ENCODE measurements at regions not wholly inside any gene's neighbourhood (a gene's known extent, or its start where the extent isn't known, plus 50 kb on each side); places are given as distances from the start of the nearest gene placed in this dataset.

DNA sequence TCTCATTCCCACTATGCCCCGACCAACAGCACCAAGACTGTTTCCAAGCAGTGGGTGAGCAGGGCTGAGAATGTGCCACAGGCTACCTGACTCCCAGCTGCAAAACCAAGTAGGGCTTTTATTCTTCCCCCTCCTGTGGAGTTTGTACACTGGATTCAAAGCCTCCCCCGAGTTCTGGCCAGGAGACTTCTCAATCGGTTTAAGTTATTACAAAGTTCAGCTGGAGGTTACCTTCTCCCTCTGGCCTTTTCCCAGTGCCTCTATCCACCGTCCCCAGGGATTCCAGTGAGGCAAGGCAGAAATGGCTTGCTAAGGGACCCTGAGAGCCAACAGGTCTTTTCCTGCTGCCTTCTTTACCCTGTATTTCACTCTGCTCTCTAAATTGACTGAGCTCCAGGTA, 217.0 kb downstream of the ADGRG6 start:
- DNase-seq (ENCODE audit: extremely low spot score, unreplicated experiment) = no peak
- peaks cover 46% of the 10 kb centered on the region for H3K27me3 Mint-ChIP-seq (ENCODE audit: unreplicated experiment)
- H3K4me3 Mint-ChIP-seq (ENCODE audit: unreplicated experiment) = no peak overlapping the region
- H3K9me3 Mint-ChIP-seq (ENCODE audit: unreplicated experiment) = peaks cover 14% of the 10 kb centered on the region
- H3K4me1 Mint-ChIP-seq (ENCODE audit: unreplicated experiment) = no peaks in the 10 kb centered on the region
- TF ChIP-seq, protein P1, sequence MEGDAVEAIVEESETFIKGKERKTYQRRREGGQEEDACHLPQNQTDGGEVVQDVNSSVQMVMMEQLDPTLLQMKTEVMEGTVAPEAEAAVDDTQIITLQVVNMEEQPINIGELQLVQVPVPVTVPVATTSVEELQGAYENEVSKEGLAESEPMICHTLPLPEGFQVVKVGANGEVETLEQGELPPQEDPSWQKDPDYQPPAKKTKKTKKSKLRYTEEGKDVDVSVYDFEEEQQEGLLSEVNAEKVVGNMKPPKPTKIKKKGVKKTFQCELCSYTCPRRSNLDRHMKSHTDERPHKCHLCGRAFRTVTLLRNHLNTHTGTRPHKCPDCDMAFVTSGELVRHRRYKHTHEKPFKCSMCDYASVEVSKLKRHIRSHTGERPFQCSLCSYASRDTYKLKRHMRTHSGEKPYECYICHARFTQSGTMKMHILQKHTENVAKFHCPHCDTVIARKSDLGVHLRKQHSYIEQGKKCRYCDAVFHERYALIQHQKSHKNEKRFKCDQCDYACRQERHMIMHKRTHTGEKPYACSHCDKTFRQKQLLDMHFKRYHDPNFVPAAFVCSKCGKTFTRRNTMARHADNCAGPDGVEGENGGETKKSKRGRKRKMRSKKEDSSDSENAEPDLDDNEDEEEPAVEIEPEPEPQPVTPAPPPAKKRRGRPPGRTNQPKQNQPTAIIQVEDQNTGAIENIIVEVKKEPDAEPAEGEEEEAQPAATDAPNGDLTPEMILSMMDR (IDR thresholded peaks at IDR 0.05) = no peak
- H3K36me3 Mint-ChIP-seq (ENCODE audit: unreplicated experiment) = no peaks in the 10 kb centered on the region
- H3K27ac Mint-ChIP-seq (ENCODE audit: unreplicated experiment) = no peak overlapping the region

DNA sequence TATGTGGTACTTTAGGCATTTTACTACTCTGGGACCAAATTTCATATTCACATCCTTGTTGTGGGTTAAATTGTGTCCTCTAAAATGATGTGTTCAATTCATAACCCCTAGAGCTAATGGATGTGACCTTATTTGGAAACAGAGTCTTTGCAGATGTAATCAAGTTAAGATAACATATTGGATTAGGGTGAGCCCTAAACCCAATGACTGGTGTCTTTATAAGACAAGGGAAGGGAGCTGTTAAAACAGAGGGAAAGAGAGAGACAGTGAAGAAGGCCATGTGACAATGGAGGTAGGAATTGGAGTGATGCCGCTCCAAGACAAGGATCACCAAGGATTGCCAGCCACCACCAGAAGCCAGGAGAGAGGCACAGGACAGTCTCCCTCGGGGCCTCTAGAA, 220.0 kb downstream of the ADGRG6 start:
- peaks cover 31% of the 10 kb centered on the region for H3K27me3 Mint-ChIP-seq (ENCODE audit: unreplicated experiment)
- no peaks in the 10 kb centered on the region for H3K36me3 Mint-ChIP-seq (ENCODE audit: unreplicated experiment)

DNA sequence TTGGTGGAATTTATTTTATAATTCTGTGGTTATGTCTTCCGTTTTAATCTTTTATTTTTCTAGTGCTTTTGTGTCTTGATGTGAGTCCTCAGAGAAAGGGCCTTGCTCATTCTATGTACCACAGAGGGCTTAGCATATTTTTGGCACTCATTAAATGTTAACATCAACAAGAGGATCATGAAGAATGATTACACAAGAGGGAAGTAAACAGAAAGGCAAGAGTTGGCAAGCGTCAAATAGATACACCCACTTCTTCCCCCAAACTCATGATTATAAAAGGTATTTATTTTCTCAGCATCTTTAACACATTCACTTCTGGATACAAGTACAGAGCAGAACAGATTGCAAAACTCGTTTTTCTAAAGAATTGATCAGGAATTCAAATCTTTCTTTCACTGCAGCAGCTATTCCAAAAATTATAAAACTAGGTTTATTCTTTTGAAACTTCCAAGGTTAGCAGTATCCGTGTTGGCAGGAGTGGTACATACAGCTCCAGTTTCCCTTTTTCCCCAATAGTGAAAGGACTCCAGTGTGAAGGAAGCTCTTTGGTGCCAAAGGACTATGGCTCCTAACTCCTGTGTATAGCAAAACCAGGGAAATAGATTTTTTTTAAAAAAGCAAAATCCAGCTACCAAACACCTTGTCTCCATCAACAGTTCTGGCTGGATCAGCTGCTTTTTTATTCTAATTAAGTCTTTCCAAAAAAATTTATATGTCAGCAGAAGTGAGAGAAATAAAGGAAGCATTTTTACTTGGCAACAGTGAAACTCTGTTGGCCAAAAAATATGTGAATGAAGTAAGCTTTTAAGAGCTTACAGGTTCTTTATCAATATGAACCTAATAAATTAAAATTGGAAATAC, 221.9 kb downstream of the ADGRG6 start:
- H3K4me3 Mint-ChIP-seq (ENCODE audit: unreplicated experiment) = no peak overlapping the region
- no peak for DNase-seq (ENCODE audit: extremely low spot score, unreplicated experiment)
- H3K36me3 Mint-ChIP-seq (ENCODE audit: unreplicated experiment) = no peaks in the 10 kb centered on the region
- no peak overlapping the region for H3K27ac Mint-ChIP-seq (ENCODE audit: unreplicated experiment)
- peaks cover 31% of the 10 kb centered on the region for H3K27me3 Mint-ChIP-seq (ENCODE audit: unreplicated experiment)
- no peaks in the 10 kb centered on the region for H3K9me3 Mint-ChIP-seq (ENCODE audit: unreplicated experiment)
- TF ChIP-seq, protein P1 (IDR thresholded peaks at IDR 0.05) = no peak
- no peaks in the 10 kb centered on the region for H3K4me1 Mint-ChIP-seq (ENCODE audit: unreplicated experiment)

More for the DNA sequence above, 220.0 kb downstream of the ADGRG6 start:
- Mint-ChIP-seq H3K9me3 (ENCODE audit: unreplicated experiment) (peaks cover under 1% of the 10 kb centered on the region), H3K4me3 (ENCODE audit: unreplicated experiment) (no peak overlapping the region), H3K4me1 (ENCODE audit: unreplicated experiment) (no peaks in the 10 kb centered on the region), H3K27ac (ENCODE audit: unreplicated experiment) (no peak overlapping the region)
- DNase-seq (ENCODE audit: extremely low spot score, unreplicated experiment) = no peak
- TF ChIP-seq, protein P1 (IDR thresholded peaks at IDR 0.05) = no peak

DNA sequence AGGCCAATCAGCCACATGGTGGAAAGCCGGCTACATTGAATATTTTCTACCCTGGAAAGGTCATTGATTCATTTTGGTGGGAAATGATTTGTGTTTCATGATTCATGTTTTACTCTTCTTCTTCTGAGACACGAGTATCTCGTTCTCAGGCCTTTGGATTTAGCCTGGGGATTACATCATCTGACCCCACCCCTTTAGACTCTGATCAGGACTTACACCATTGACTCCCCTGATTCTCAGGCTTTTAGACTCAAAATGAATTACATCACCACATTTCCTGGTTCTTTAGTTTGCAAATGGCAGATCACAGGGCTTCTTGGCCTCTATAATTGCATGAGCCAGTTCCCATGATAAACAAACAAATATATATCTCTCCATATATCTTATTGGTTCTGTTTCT, 228.8 kb downstream of the ADGRG6 start:
- no peak overlapping the region for H3K4me3 Mint-ChIP-seq (ENCODE audit: unreplicated experiment)
- no peaks in the 10 kb centered on the region for H3K36me3 Mint-ChIP-seq (ENCODE audit: unreplicated experiment)
- H3K9me3 Mint-ChIP-seq (ENCODE audit: unreplicated experiment) = peaks cover 18% of the 10 kb centered on the region
- H3K27ac Mint-ChIP-seq (ENCODE audit: unreplicated experiment) = no peak overlapping the region
- TF ChIP-seq, protein P1 (IDR thresholded peaks at IDR 0.05) = no peak
- H3K27me3 Mint-ChIP-seq (ENCODE audit: unreplicated experiment) = peaks cover 7% of the 10 kb centered on the region
- no peak for DNase-seq (ENCODE audit: extremely low spot score, unreplicated experiment)
- H3K4me1 Mint-ChIP-seq (ENCODE audit: unreplicated experiment) = no peaks in the 10 kb centered on the region

DNA sequence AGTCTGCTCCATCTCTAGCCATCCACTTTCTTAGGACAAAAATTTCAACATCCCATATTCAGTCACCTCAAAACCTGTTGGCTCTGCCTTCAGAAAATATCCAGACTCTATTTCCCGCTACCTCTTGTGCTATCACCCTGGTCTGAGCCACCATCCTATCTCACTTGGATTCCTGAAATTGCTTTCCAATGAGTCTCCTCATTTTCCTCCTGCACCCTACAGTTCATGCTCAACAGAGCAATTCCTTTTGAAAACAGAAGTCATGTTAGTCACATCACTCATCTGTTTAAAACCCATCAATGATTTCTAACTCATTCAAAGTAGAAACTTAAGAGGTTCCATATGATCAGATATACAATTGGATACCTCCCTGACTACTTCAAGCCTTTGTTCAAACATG, 229.9 kb downstream of the ADGRG6 start:
- Mint-ChIP-seq H3K4me1 (ENCODE audit: unreplicated experiment) (no peaks in the 10 kb centered on the region), H3K36me3 (ENCODE audit: unreplicated experiment) (no peaks in the 10 kb centered on the region), H3K4me3 (ENCODE audit: unreplicated experiment) (no peak overlapping the region), H3K27me3 (ENCODE audit: unreplicated experiment) (peaks cover 2% of the 10 kb centered on the region), H3K27ac (ENCODE audit: unreplicated experiment) (no peak overlapping the region), H3K9me3 (ENCODE audit: unreplicated experiment) (peaks cover 18% of the 10 kb centered on the region)
- TF ChIP-seq, protein P1 (IDR thresholded peaks at IDR 0.05) = no peak
- DNase-seq (ENCODE audit: extremely low spot score, unreplicated experiment) = no peak
